NCI-H226 (cell line): ENCODE measurements at regions not wholly inside any gene's neighbourhood (a gene's known extent, or its start where the extent isn't known, plus 50 kb on each side); places are given as distances from the start of the nearest gene placed in this dataset.
"Not testable (repeated sequence)": the region's sequence is repeated elsewhere in the genome, so short reads cannot be mapped to it uniquely, and the experiment has no call there.

Experiments used
- DNase-seq: peaks from one replicate; pipeline ENCODE4 v3.0.0-alpha.2; 2015

DNA sequence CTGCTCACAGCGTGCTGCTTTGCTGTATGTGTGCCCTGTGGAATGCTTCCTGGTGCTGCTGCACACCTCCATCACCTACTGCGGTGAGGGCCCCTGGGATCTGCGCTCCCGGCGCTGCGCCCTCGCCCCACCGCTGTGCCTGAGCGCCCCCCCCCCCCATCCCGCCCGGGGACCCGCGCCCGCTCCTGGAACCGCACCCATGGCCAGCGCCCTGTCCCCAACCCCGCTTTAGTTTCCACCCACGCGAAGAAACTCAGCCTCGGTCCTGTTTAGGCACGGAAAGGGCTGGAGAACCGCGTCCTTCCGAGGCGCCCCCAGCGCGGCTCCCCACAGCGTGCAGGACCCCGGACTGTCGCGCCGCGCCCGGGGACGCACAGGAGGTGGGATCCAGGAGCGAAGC is 265.5 kb downstream of the POTEB3 start:
- DNase-seq: not testable (repeated sequence)

DNA sequence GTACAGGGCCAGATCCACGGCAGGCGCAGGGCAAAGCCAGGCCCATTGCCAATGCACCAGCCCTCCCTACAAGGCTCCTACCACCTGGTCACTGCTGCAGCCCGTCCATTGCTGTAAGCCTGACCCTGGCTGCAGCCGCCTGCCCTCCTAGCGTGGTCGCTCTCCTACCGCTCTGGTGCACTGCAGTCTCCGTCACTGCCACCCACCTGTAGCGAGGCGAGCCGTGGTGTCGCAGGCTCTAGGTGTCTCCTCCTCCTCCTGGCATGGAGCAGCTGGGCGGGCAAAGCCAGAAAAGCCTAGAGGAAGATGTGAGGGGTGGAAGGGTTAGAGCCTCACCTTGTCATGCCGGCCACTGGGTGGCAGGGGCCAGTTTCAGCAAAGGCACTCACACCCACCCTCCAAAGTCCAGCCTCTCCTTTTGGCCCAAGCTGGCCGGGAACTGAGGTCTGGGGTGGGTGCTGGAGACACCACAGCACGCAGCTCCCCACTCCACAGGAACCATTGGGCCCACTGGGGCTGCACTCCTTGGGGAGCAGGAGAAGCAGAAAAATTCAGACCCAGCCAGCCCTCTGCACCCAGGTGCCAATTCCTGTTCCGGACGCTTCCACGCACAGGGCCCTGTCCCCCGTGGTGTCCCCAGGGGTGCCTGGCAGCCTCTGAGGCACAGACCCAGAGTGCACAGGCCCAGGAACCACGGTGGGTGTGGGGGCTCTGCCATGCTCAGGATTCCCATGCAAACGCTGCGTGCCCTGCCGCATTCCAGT is 285.3 kb upstream of the POTEB2 start:
- DNase-seq: not testable (repeated sequence)

DNA sequence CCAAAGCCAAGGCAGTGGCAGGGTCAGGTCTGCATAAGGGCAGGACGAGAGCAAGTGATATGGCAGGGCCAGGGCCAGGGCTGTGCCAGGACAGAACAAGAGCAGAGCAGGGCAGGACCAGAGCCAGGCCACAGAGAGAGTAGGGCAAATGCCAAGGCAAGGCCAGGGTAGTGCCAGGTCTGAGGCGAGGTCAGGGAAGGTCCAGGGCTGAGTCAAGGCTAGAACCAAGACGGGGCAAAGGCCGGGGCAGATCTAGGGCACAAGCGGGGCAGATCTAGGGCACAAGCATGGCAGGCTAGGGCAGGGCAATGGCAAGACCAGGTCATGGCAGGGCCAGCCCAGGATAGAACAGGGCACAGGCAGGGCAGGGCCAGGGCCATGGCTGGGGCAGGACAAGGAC is 282.0 kb upstream of the POTEB2 start:
- not testable (repeated sequence) for DNase-seq

DNA sequence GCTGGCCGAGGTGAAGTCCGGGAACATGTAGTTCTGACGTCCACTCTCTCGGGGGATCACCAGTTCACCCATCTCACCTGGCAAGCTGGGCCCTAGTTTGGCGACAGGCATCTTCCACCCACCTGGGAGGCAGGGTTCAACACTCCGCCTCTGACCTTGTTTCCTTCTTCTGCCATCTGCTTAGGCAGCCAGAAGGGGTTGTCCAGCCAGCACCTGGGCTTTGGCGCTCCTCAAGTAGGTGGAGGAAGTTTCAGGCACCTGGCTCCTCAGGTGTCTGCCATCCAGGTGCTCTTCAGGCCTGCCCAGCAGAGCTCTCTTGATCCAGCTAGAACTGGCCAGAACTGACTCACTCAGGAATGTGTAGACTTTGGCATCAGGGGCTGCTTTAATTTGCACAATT is 267.8 kb upstream of the POTEB2 start:
- not testable (repeated sequence) for DNase-seq

DNA sequence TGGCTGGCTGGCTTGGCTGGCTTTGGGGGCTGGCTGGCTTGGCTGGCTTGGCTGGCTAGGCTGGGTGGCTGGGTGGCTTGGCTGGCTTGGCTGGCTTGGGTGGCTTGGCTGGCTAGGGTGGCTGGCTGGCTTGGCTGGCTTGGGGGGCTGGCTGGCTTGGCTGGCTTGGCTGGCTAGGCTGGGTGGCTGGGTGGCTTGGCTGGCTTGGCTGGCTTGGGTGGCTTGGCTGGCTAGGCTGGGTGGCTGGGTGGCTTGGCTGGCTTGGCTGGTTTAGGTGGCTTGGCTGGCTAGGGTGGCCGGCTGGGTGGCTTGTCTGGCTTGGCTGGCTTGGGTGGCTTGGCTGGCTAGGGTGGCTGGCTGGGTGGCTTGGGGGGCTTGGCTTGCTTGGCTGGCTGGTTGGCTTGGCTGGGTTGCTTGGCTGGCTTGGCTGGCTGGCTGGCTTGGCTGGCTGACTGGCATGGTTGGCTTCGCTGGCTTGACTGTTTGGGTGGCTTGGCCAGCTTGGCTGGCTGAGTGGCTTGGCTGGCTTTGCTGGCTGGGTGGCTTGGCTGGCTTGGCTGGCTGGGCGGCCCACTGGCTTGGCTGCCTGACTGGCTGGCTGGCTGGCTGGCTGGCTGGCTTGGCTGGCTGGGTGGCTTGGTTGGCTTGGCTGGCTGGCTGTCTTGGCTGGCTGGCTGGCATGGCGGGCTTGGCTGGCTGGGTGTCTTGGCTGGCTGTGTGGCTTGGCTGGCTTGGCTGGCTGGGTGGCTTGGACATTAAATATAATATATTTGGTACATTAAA is 246.3 kb upstream of the POTEB2 start:
- not testable (repeated sequence) for DNase-seq

DNA sequence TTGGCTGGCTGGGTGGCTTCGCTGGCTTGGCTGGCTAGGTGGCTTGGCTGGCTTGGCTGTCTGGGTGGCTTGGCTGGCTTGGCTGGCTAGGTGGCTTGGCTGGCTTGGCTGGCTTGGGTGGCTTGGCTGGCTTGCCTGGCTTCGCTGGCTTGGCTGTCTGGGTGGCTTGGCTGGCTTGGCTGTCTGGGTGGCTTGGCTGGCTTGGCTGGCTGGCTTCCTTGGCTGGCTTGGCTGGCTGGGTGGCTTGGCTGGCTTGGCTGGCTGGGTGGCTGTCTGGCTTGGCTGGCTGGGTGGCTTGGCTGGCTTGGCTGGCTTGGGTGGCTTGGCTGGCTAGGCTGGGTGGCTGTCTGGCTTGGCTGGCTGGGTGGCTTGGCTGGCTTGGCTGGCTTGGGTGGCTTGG is 245.7 kb upstream of the POTEB2 start:
- DNase-seq: peak; percentile 0

DNA sequence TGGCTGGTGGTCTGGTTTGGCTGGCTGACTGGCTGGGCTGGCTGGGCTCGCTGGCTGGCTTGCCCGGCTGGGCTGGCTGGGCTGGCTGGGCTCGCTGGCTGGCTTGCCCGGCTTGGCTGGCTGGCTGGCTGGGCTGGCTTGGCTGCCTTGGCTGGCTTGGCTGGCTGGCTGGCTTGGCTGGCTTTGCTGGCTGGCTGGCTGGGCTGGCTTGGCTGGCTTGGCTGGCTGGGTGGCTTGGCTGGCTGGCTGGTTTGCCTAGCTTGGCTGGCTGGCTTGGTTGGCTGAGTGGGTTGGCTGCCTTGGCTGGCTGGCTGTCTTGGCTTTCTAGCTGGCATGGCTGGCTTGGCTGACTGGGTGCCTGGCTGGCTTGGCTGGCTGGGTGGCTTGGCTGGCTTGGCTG is 245.1 kb upstream of the POTEB2 start:
- DNase-seq: not testable (repeated sequence)

DNA sequence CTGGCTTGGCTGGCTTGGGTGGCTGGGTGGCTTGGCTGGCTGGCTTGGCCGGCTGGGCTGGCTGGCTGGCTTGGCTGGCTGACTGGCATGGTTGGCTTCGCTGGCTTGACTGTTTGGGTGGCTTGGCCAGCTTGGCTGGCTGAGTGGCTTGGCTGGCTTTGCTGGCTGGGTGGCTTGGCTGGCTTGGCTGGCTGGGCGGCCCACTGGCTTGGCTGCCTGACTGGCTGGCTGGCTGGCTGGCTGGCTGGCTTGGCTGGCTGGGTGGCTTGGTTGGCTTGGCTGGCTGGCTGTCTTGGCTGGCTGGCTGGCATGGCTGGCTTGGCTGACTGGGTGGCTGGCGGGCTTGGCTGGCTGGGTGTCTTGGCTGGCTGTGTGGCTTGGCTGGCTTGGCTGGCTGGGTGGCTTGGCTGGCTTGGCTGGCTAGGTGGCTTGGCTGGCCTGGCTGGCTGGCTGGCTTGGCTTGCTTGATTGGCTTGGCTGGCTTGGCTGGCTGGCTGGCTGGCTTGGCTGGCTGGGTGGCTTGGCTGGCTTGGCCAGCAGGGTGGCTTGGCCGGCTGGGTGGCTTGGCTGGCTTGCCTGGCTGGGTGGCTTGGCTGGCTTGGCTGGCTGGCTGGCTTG is 244.2 kb upstream of the POTEB2 start:
- DNase-seq: not testable (repeated sequence)

DNA sequence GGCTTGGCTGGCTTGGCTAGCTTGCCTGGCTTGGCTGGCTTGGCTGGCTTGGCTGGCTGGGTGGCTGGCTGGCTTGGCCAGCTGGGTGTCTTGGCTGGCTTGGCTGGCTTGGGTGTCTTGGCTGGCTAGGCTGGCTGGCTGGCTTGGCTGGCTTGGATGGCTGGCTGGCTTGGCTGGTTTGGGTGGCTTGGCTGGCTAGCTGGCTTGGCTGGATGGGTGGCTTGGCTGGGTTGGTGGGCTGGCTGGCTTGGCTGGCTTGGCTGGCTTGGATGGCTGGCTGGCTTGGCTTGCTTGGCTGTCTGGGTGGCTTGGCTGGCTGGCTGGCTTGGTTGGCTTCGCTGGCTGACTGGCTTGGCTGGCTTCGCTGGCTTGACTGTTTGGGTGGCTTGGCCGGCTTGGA is 242.3 kb upstream of the POTEB2 start:
- not testable (repeated sequence) for DNase-seq

DNA sequence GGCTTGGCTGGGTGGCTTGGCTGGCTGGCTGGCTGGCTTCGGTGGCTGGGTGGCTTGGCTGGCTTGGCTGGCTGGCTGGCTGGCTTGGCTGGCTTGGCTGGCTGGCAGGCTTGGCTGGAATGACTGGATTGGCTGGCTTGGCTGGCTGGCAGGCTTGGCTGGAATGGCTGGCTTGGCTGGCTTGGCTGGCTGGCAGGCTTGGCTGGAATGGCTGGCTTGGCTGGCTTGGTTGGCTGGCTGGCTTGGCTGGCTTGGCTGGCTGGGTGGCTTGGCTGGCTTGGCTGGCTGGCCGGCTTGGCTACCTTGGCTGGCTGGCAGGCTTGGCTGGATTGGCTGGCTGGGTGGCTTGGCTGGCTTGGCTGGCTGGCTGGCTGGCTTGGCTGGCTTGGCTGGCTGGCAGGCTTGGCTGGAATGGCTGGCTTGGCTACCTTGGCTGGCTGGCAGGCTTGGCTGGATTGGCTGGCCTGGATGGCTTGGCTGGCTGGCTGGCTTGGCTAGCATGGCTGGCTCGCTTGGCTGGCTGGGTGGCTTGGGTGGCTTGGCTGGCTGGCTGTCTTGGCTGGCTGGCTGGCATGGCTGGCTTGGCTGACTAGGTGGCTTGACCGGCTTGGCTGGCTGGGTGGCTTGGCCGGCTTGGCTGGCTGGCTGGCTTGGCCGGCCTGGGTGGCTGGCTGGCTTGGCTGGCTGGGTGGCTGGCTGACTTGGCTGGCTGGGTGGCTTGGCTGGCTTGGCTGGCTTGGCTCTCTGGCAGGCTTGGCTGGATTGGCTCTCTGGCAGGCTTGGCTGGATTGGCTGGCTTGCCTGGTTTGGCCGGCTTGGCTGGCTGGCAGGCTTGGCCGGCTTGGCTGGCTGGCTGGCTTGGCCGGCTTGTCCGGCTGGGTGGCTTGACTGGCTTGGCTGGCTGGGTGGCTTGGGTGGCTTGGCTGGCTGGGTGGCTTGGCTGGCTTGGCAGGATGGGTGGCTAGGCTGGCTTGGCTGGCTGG is 241.6 kb upstream of the POTEB2 start:
- not testable (repeated sequence) for DNase-seq

DNA sequence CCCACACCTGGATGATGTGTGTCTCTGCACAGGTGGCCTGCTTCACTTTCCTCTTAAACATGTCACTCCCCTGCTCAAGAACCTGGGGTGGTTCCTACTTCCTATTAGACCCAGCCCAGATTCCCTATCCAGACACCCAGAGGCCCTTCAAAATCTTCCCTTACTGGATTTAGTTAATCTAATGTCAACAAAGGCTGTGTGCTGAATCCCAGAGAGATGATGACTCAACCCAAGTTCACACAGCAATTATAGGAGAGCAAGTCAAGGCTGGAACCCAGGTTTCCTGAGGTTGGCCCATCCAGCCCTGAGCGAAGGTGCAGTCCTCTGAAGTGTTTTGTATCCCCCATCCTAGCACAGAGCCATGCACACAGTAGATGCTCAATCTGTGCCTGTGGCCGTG is 230.5 kb upstream of the POTEB2 start:
- DNase-seq: not testable (repeated sequence)

DNA sequence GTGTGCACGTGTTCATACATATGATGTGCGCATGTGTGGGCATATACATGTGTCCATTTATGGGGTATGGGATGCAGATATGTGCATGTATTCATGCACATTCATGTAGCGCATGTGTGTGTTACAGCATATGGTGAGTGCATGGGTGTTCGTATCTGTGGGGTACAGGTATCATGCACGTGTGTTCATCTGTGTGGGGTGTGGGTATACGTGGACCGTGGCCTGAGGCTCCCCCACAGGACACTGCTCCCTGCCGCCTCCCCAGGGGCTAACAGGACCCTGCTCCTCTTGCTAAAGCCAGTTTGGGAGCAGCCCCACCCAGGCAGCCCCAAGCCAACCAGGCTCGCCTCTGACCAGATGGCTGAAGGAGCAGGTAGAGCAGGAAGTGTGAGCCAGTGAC is 213.4 kb upstream of the POTEB2 start:
- not testable (repeated sequence) for DNase-seq

DNA sequence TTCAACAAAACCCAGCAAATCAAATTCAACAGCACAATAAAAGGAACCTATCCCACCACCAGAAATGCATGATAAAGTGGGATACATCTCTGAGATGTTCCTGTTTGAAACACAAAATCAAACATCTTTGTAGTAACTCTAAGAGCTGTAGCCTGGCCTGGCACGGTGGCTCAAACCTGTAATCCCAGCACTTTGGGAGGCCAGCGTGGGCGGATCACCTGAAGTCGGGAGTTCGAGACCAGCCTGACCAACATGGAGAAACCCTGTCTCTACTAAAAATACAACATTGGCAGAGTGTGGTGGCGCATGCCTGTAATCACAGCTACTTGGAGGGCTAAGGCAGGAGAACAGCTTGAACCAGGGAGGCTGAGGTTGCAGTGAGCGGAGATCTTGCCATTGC is 202.8 kb upstream of the POTEB2 start:
- not testable (repeated sequence) for DNase-seq

DNA sequence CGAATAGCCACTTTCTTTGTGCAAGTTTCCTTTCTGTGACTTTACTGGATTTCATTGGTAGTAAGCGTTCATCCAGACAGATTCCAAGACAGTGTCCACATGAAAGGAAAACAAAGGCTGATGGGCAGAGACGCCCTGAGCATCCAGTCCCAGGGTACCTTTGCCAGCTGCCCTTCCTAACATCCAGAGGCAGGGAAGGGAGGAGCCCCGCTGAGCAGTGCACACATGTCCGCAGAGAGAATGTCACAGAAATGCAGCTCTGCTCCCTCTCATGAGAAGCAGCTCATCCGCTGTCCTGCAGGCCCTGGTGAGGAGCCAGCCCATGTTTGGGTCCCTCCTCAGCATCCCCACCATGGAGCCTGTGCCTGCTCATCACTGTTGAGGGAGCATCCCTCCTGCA is 197.4 kb upstream of the POTEB2 start:
- DNase-seq: peak; percentile 0

DNA sequence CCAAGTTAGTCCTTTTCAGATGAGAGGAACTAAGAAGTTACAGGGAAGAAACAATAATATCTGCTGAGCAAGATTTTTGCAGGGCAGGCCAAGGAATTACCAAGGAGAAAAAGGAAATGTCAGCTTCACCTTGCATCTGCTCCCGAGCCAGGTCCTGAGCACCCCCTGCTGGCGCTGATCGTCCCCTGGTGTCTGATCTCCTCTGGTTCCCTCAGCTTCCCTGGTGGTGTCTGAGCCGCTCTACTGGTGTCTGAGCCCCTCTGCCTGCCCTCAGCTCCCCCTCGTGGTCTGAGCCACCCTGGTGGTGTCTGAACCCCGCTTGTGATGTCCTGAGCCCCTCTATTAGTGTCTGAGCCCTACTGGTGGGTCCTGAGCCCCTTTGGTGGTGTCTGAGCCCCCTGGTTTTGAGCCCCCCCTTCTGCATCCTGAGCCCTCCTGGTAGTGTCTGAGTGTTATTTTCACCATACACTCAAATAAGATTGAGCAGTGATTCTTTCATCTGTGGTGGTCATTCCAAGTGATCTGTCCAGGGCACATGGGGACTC is 196.6 kb upstream of the POTEB2 start:
- DNase-seq: not testable (repeated sequence)

DNA sequence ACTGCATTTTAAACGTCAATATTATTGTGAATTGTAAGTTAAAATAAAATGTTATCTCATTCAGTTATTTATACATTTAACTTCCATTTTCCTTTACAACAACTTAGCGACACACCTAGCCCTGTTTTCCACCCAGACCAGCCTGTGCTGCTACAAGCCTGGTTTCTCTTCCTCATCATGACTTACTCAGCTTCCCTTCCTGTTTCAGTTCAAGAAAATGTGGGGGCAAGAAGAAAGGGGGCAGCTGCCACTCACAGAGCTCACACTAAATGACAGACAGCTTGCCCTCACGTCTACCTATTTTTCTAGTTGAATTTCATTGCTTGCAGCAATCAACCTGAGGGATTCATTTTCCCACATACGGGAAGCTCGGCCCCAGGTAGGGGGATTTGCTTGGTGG is 185.8 kb upstream of the POTEB2 start:
- not testable (repeated sequence) for DNase-seq

DNA sequence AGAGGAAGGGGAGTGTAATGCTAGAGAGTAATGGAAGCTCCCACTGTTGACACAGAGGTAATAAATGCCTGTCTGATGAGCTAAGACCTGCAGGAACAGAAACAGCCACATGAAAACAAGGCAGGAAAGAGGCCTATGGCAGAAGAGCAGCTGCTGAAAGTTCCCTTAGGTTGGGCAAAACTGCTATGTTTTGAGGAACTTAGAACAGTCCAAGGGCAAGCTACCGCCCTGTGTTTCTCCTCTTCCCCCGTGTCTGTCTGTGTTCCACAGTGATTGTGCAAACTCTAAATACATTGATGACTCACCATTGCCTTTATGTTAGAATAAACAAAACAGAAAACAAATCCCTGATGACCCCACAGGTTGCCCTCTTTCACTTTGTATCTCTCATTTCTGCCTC is 165.6 kb upstream of the POTEB2 start:
- not testable (repeated sequence) for DNase-seq

DNA sequence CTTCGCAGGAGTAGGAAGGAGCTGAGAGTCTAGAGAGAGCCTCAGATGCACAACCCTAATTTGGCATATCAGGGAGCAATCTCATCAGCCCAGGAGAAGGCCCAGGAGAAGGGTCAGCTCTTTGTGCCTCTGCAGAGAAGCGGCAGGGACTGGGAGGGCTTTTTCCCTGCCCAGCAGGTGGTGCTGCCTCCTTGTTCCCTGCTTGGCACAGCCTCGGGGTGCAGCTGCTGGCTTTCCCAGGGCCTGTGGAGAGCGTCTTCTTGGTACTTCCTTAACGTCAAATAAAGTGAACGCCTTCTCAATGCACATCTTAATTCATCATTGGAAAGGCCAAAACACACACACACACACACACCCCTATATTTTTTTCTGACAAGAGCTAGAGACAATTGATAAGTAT is 162.9 kb upstream of the POTEB2 start:
- not testable (repeated sequence) for DNase-seq

DNA sequence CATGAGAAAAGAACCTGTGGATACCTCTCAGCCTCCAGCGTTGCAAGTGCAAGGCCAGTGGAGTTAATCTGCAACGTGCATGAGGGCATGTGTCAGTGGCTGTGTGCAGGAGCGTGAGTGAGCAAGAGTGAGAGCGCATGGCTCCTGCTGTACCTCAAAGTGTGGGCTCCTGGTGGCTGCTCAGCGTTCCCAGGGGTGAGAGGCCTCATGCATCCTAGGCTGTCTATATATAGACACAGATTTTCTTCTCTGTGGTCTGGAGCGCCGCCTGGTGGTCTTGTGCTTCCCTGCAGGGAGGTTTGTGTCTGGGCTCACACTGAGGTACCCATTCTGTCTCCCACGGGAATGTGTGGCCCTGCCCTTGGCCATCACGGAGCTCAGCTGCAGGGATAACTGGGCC is 161.8 kb upstream of the POTEB2 start:
- DNase-seq: not testable (repeated sequence)

DNA sequence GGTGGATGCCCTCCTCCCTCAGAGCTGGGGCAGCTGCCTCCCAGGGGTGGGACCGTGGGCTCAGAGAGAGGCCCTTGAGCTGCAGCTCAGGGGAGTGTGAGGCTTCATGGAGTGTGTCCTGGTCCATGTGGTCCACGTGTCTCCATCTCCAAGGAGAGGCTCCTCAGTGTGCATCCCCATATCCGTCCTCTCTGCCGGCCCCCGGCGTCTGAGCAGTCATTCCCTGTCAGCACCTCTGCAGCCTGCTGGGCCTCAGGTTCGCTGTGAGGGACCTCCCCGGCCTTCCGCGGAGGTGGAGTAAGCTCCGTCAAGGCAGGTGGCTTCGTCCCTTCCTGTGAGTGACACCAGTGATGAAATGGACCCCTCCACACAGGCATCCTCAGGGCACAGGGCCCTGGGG is 160.7 kb upstream of the POTEB2 start:
- not testable (repeated sequence) for DNase-seq

DNA sequence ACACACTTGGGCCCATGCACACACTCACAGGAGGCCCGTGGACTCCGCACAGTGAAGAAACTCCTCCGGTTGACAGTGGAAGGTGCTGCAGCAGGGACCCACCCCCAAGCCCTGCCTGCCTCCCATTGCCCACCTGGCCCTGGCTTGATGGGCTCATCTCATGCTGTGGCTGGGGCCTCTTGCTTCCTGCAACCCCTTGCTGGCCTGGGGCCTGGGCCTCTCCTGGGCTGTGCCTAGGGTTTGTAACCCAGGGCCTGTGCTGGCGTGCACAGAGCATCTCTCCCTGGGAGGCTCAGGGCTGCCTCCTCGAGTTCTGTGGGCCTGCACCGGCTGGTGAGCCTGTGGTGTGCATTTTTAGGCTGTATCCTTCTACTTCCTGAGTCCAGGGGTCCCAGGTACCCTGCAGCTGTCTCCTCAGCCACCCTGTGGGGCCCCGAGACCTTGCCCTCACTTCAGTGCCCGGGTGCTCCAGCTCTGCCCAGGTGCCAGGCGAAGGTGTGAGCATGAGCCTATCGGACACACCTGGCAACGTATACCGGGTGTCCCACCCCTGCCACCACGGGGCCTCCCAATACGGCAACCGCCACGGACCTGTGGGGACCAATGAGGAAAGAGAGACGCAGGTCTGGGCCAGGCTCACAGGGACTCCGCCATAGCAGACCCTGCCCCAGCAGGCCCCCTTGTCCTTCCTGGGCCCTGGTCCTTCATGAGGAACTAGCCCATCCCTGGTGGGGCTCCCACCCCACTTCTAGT is 158.3 kb upstream of the POTEB2 start:
- not testable (repeated sequence) for DNase-seq
